Activated CD4-positive, alpha-beta T cell treated with anti-CD3 and anti-CD28 coated beads for 4 hours (primary cell): ENCODE measurements at regions not wholly inside any gene's neighbourhood (a gene's known extent, or its start where the extent isn't known, plus 50 kb on each side); places are given as distances from the start of the nearest gene placed in this dataset.
"Not testable (repeated sequence)": the region's sequence is repeated elsewhere in the genome, so short reads cannot be mapped to it uniquely, and the experiment has no call there.

Experiments
- DNase-seq, 2 donors: peaks; one replicate each; pipeline ENCODE4 v3.0.0-alpha.2; 2020

GRCh38 chr2:13651684-13652131 is 935.0 kb downstream of the TRIB2 start:
- no peak for DNase-seq

- DNase-seq: no peak
These were observed 936.0 kb downstream of the TRIB2 start for GRCh38 chr2:13652531-13653313.

DNA sequence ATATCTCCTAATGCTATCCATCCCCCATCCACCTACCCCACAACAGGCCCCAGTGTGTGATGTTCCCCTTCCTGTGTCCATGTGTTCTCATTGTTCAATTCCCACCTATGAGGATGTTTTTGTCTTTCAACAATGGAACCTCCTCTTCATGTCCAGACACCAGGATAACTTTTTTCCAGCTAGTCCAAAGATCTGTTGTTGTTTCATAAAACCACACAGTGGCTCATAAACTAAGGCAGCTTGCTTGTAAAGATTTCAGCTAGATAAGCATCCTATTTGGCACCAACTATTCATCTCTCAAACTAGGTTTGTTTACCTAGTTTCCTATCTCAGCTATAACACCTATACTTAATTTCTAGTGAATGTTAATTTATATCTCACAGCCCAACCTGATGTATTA is 937.7 kb downstream of the TRIB2 start:
- DNase-seq: no peak

DNA sequence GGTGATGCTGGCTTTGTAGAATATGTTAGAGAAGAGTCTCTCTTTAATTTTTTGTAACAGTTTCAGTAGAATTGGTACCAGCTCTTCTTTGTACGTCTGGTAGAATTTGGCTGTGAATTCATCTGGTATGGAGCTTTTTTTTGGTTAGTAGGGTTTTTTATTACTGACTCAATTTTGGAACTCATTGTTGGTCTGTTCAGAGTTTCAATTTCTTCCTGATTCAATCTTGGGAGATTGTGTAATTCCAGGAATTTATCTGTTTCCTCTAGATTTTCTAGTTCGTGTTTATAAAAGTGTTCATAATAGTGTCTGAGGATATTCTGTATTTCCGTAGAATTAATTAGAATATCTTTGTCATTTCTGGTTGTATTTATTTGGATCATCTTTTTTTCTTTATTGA is 943.5 kb downstream of the TRIB2 start:
- DNase-seq: no peak

GRCh38 chr2:13662055-13662454 is 945.3 kb downstream of the TRIB2 start:
- DNase-seq: no peak

DNA sequence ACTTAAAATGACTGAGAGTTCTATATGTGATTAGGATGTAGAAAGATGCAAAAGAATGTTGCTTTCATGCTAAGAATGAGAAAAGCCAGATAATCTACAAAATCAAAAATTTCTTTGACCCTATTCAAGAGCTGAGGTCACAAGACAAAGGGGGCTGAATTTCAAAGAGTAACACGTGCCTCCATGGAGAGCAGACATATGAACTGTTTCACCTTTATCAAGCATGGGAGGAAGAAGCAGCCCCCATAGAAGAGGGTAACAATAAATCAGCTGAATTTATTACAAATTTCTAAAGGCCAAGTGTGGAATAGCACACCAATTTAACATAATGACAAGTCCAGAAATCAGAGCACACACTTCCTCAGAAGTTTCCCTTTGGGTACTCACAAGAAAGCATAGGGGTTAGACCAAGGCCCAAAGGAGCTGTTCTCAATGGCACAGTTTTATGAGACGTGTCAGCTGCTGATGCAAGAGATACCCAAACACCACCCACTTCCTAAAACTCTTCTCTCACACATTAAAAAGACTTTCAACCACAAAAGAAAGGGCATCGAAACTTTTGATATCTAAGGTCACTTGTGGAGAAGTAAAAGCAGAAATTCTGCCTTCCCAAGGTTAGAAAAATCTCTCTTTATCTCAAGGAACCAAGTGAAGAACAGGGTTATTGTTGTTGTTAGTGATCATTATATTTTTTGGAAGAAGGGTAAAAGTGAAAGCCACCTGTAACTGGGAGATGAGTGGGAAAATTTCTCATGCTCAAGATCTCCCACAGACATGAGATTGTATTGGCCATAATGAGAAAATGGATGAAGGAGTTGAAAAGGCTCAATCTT is 950.1 kb downstream of the TRIB2 start:
- DNase-seq: no peak

GRCh38 chr2:13667415-13667757 is 950.6 kb downstream of the TRIB2 start:
- DNase-seq: no peak

- DNase-seq: no peak
These were observed 952.9 kb downstream of the TRIB2 start for GRCh38 chr2:13669607-13670006.

DNA sequence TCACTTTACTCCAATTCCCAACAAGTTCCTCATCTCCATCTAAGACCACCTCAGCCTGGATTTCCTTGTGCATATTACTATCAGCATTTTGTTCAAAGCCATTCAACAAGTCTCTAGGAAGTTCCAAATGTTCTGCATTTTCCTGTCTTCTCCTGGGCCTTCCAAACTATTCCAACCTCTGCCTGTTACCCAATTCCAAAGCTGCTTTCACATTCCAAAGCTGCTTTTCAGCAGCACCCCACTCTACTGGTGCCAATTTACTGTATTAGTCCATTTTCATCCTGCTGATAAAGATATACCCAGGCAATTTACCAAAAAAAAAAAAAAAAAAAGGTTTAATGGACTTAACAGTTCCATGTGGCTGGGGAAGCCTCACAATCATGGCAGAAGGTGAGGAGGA is 957.1 kb downstream of the TRIB2 start:
- not testable (repeated sequence) for DNase-seq

- no peak for DNase-seq
These were observed 956.2 kb upstream of the LRATD1 start for GRCh38 chr2:13676269-13676668.

- no peak for DNase-seq
These were observed 950.6 kb upstream of the LRATD1 start for GRCh38 chr2:13681936-13682335.

DNA sequence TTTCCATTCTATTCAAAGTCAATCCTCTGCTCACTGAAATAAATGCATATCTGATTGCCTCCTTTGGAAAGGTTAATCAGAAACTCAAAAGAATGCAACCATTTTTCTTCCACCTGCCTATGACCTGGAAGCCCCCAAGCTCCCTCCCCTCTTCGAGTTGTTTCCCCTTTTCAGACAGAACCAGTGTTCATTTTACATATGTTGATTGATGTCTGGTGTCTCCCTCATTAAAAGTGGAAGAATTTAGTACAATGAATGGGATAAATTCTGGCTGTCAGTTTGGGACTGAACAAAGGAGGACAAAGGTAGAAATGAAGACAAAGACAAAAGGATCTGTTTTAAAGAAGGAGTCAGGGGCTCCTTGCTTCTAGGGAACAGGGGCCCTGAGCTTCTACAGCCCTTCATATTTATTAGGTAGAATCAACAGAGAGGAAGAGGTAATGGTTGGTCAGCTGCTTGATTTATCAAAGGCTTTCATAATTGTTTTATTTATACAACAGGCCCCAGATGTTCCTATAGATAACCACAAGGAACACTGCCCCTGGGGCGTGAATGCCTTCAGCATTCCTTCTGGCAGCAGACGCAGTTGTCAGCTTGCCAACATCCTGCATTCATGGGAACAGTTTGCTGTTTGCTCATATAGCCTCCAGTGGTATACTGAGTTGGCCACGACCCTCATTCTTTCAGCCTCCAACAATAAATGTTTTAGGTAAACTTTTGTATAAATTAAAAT is 949.8 kb upstream of the LRATD1 start:
- DNase-seq: no peak

GRCh38 chr2:13686262-13686661 is 946.3 kb upstream of the LRATD1 start:
- DNase-seq: no peak

DNA sequence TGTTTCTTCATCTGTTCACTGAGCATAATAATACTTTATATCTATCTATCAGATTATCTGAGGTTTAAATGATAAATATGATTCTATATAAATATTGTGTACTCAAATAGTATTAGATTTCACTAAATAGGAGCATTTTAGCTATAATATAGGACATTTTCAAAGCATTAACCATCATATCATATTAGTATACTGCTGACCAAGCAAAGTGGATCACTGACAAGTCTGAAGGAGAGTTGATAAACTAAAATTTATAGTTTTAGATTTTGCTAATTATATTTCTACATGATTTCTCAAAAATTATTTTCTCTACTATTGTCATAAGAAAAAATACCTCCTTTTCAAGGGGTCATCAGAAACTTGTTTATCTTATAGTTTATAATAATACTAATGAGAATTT is 937.8 kb upstream of the LRATD1 start:
- no peak for DNase-seq

GRCh38 chr2:13696601-13697000 is 935.9 kb upstream of the LRATD1 start:
- no peak for DNase-seq

DNA sequence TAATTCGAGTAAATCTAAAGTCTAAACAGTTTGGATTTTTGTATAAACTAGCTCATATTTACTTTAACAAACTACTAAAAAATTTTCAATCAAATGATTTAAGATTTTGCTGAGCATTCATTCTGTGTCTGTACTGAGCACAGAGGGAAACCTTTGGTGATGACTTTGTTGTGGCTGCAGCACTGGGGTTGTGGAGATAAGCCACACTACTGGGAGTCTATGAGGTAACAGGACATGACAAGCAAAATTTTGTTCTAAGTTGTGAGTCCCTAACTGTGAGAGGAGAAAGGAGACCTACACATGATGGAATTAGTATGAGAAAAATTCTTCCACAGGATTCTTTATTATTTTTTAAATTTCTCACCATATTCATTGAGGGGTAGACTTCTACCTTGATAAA is 933.7 kb upstream of the LRATD1 start:
- DNase-seq: no peak

- DNase-seq: not testable (repeated sequence)
These were observed 932.6 kb upstream of the LRATD1 start for GRCh38 chr2:13699939-13700338.

DNA sequence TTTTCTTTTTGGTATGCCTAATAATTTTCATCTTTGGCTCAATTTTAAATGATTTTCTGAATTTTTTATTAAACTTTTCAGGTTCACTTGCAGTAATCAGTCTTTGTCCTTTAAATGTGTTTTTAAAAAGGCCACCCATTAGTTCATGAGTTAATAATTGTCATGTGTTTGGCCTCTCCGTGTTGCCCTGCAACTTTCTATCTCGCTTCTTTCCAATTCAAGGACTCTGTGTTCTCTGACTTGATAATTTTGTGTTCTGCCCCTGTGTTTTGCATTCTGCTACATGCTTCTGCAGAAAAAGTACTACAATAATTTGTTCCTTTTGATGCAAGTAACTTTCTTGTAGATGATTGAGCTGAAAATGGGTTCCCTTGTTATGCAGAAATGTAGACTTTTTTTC is 921.4 kb upstream of the LRATD1 start:
- DNase-seq: no peak

DNA sequence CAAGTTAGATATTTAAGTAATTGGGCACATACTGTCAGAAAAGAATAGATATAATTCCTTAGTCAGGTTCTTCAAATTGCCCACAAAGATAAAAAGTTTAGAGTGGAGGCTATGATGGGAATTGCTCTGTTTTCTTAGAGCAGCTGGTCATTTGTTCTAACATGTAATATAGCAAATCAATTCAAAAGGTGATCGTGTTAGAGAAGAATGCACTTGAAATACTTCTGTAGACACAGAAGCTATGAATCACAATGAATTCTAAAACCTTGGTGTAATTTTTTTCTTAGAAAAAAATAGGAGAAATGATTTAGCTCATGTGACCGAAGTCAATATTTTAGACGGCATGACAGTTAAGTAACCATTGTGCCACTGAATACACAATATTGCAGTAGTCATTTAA is 918.1 kb upstream of the LRATD1 start:
- no peak for DNase-seq

DNA sequence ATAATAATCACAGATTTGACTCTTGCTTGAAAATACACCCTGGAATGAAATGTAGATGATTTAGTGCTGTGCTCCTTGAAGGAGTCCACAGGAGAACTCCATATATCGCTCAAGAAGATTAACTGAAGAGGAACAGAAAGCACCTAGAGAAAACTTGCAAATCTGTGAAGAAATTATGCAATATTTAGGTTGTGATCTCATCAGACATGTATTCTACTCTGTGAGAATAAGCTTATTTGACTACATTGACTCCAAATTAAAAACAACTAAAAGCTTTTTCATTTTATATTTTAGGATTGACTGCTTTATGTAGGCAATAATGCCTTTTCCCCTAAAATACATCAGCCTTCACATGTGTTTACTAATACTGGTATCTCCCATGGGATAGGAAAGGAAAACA is 906.6 kb upstream of the LRATD1 start:
- no peak for DNase-seq

DNA sequence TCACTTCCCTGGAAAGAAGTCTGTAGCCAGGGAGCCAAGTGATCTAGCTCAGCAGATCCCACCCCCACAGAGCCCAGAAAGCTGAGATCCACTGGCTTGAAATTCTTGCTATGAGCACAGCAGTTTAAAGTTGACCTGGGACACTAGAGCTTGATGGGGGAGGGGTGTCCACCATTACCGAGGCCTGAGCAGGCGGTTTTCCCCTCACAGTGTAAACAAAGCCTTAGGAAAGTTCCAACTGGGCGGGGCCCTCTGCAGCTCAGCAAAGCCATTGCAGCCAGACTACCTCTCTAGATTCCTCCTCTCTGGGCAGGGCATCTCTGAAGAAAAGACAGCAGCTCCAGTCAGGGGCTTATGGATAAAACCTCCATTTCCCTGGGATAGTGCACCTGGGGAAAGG is 887.2 kb upstream of the LRATD1 start:
- DNase-seq: no peak

DNA sequence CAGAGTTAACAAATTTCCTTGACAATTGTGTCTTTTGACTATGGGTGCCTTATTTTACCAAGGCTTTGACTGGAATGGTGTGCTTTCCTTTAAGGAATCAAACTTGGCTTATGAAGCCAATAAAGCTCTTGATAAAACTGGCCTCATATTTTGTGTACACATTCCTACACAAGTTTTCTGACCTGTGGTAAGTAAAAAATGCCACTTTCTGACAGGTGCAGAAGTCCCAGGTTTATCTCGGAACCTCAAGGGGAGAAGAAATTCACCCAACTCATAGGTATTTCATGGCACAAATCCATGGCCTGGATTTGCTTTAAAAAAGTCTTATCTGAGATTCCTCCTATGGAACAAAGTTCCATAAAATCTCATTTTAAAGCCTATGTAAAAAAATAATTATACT is 880.6 kb upstream of the LRATD1 start:
- DNase-seq: no peak

GRCh38 chr2:13758412-13758811 is 874.1 kb upstream of the LRATD1 start:
- DNase-seq: no peak

DNA sequence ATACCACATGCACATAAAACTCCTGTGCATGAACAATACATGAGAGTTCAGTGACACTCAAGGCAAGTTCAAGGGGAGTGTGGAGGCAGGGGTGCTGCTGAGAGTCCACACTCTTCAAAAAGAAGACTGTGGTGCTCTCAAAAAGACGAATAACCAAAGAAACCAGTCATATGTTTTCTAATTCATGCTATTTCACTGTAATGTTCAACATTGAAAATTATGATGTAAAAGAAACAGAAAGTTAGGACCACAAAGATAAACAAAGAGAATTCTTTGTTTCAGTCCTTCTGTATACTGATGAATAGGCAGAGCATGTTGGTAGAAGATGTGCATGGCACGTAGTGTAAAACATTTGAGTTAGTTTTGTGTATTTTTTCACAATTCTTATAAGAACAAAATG is 864.2 kb upstream of the LRATD1 start:
- no peak for DNase-seq
